AG04449 (cell line): ENCODE measurements at regions not wholly inside any gene's neighbourhood (a gene's known extent, or its start where the extent isn't known, plus 50 kb on each side); places are given as distances from the start of the nearest gene placed in this dataset.

Experiments used
- CTCF ChIA-PET: fragments of 350-600 bp; formaldehyde crosslinking; extraction: SDS; loops from one replicate; lab custom pipeline; 2021; ENCODE audit warnings: antibody characterized with exemption; lab: Yijun Ruan, JAX
- POLR2A ChIA-PET: fragments of 400-600, 350-600 bp; formaldehyde crosslinking; extraction: SDS; loops from one replicate; lab custom pipeline; 2020; ENCODE audit warnings: antibody characterized with exemption, inconsistent platforms; lab: Yijun Ruan, JAX
- DNase-seq: peaks from one replicate; pipeline ENCODE4 v3.0.0-alpha.2; 2010; ENCODE audit warnings: low read depth, low spot score
- H3K4me3 ChIP-seq: 2 replicates; pipeline ENCODE4 v1.5.1; 2011; ENCODE audit warnings: low read depth, mild to moderate bottlenecking, control low read depth, low read length
- CTCF ChIP-seq: IDR thresholded peaks from one replicate; pipeline ENCODE4 v1.5.1; 2011; ENCODE audit warnings: mild to moderate bottlenecking, moderate library complexity, low read length, control low read depth, inconsistent platforms; ENCODE audit not compliant: insufficient read depth; ENCODE audit errors: missing control alignments

- DNase-seq: no peak
- no peak overlapping the region for H3K4me3 ChIP-seq
- ChIA-PET CTCF (interaction anchor here (0.7 to 16.2 kb wide), 39 partner anchors 9 to 622 kb away, joined by 3 to 416 read pairs (median 4); partner anchors contain the start of gene HES1), POLR2A (interaction anchor here (1.0 to 1.4 kb wide), 3 partner anchors 356 to 535 kb away, joined by 4 to 8 read pairs (median 7); partner anchors contain the start of gene HES1)
- peak; percentile 74 for TF ChIP-seq CTCF
These were observed 187.9 kb downstream of the OPA1 start for GRCh38 chr3:193780810-193781478.

- no peak overlapping the region for H3K4me3 ChIP-seq
- CTCF ChIA-PET: interaction anchor here (1.3 to 16.2 kb wide), 7 partner anchors 349 to 613 kb away, joined by 3 to 416 read pairs (median 11); partner anchors contain the start of gene HES1
- no peak for TF ChIP-seq CTCF
- DNase-seq: no peak
- POLR2A ChIA-PET: no interaction called here
These were observed 189.3 kb downstream of the OPA1 start for GRCh38 chr3:193782276-193782647.

GRCh38 chr3:193782747-193783146 lies 189.7 kb downstream of the OPA1 start:
- POLR2A ChIA-PET: no interaction called here
- TF ChIP-seq CTCF: no peak
- H3K4me3 ChIP-seq: no peak overlapping the region
- CTCF ChIA-PET: interaction anchor here (3.4 to 16.2 kb wide), 4 partner anchors 356 to 561 kb away, joined by 11 to 416 read pairs (median 66); partner anchors contain the start of gene HES1
- no peak for DNase-seq

GRCh38 chr3:193783166-193783896 lies 190.3 kb downstream of the OPA1 start:
- ChIA-PET CTCF (interaction anchor here (2.0 to 16.2 kb wide), 3 partner anchors 355 to 561 kb away, joined by 5 to 416 read pairs (median 100); partner anchors contain the start of gene HES1), POLR2A (no interaction called here)
- H3K4me3 ChIP-seq: no peak overlapping the region
- no peak for TF ChIP-seq CTCF
- DNase-seq: no peak

GRCh38 chr3:193784822-193785221 lies 191.8 kb downstream of the OPA1 start:
- POLR2A ChIA-PET: interaction anchor here (0.6 kb wide), 1 partner anchor 520 kb away, joined by 3 read pairs; no protein-coding TSS in a partner anchor
- no peak for TF ChIP-seq CTCF
- CTCF ChIA-PET: interaction anchor here (1.0 to 16.2 kb wide), 8 partner anchors 9 to 559 kb away, joined by 3 to 416 read pairs (median 4); partner anchors contain the start of gene HES1
- no peak overlapping the region for H3K4me3 ChIP-seq
- no peak for DNase-seq

- TF ChIP-seq CTCF: no peak
- ChIA-PET CTCF (interaction anchor here (1.6 to 16.2 kb wide), 2 partner anchors 393 to 527 kb away, joined by 3 to 416 read pairs; no protein-coding TSS in a partner anchor), POLR2A (no interaction called here)
- no peak overlapping the region for H3K4me3 ChIP-seq
- DNase-seq: no peak
These were observed 194.5 kb downstream of the OPA1 start for GRCh38 chr3:193787496-193787870.
